HFF-Myc (cell line): ENCODE measurements at regions not wholly inside any gene's neighbourhood (a gene's known extent, or its start where the extent isn't known, plus 50 kb on each side); places are given as distances from the start of the nearest gene placed in this dataset.

Experiments used
- DNase-seq: peaks from one replicate; pipeline ENCODE4 v3.0.0-alpha.2; 2011; ENCODE audit warnings: low read depth; ENCODE audit errors: extremely low read depth
- H3K4me3 ChIP-seq: replicated peaks from 2 replicates; pipeline ENCODE4 v1.5.1; 2011; ENCODE audit warnings: low read depth, mild to moderate bottlenecking, control low read depth, low read length
- CTCF ChIP-seq: IDR thresholded peaks from 2 replicates; pipeline ENCODE4 v1.5.1; 2012; ENCODE audit warnings: mild to moderate bottlenecking, low read depth, low read length, control low read depth; ENCODE audit errors: missing control alignments

- no peak overlapping the region for H3K4me3 ChIP-seq
- DNase-seq: no peak
- no peak for TF ChIP-seq CTCF
These were observed 355.4 kb downstream of the MAFB start for GRCh38 chr20:40333591-40333990.

- DNase-seq: no peak
- TF ChIP-seq CTCF: no peak
- no peak overlapping the region for H3K4me3 ChIP-seq
These were observed 357.1 kb downstream of the MAFB start for GRCh38 chr20:40331807-40332560.

- no peak for DNase-seq
- no peak overlapping the region for H3K4me3 ChIP-seq
- TF ChIP-seq CTCF: no peak
These were observed 357.8 kb downstream of the MAFB start for GRCh38 chr20:40331249-40331648.

DNA sequence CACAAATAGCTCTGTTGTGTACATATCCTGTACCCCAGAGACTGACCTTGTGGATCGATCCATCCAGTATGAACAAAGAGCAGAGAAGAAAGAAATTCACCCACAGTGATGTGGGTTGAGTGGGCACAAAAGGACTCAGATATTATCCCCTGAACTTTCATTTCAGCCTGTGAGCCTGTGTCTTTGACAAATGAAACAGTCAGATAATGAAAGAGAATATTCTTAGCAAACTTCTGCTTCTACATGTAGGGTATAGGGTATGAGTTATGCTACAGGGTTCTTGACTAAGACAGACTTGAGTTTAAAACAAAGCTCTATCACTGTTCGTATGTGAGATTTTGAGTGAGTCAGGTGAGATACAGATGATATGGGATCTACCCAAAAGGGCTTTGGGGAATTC, 359.7 kb downstream of the MAFB start:
- no peak for TF ChIP-seq CTCF
- H3K4me3 ChIP-seq: no peak overlapping the region
- DNase-seq: no peak

DNA sequence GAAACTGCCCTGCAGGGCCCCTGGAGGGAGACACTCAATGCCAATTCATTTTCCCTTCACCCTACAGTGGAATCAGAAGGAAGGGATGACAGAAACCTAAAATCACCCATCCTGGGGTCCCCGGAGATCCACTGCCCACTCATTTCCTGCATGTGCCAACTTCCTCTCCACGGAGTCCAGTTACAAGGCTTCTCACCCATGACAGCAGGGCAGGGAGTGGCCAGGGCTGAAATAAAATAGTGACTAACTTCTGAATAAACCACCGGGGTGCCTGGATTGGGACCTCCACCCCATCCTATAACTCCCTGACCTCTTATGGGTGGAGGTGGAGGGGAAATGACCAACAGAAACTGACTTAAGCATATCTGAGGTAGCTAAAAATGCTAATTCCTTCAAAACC, 362.3 kb downstream of the MAFB start:
- no peak for TF ChIP-seq CTCF
- DNase-seq: no peak
- no peak overlapping the region for H3K4me3 ChIP-seq

GRCh38 chr20:40325006-40325568, 363.9 kb downstream of the MAFB start:
- DNase-seq: no peak
- no peak overlapping the region for H3K4me3 ChIP-seq
- no peak for TF ChIP-seq CTCF
